HepG2 (cell line): ENCODE measurements at regions not wholly inside any gene's neighbourhood (a gene's known extent, or its start where the extent isn't known, plus 50 kb on each side); places are given as distances from the start of the nearest gene placed in this dataset.

Experiments
- ATAC-seq: fragments of 200-7000 bp; cut with Tn5 transposase; 3 replicates; pipeline ENCODE4 v1.9.1; 2020; ENCODE audit warnings: mild to moderate bottlenecking, moderate library complexity
- BruUV-seq: library from RNA; stranded (reverse); fragments of 400-500 nt; replicated peaks from 2 replicates; lab custom pipeline; 2021; lab: Mats Ljungman, UMichigan
- CTCF ChIA-PET: fragments of 300-600 bp; formaldehyde crosslinking; extraction: SDS; loops from one replicate; lab custom pipeline; 2021; ENCODE audit warnings: low total read pairs, inconsistent platforms, low intra/inter-chr PET ratio; lab: Yijun Ruan, JAX
- POLR2A ChIA-PET: fragments of 350-600 bp; sonication (Branson Sonifier 250); formaldehyde crosslinking; loops from one replicate; lab custom pipeline; 2020; ENCODE audit warnings: antibody characterized with exemption, inconsistent platforms; lab: Yijun Ruan, JAX
- DNase-seq: peaks from one replicate; pipeline ENCODE4 v3.0.0-alpha.2; 2015; ENCODE audit warnings: low spot score
- FAIRE-seq: peaks from 3 replicates; lab custom pipeline; 2011; peaks lifted over from hg19 to GRCh38; lab: Jason Lieb, UNC
- H2AFZ ChIP-seq: one replicate; pipeline ENCODE4 v1.6.1; 2011; ENCODE audit warnings: low read length, inconsistent platforms
- H3K27ac ChIP-seq: fragments of 300-600 bp; 3 replicates; pipeline ENCODE4 v1.8.0; 2011; ENCODE audit warnings: mixed run types, mild to moderate bottlenecking, mixed read lengths, low read length, inconsistent platforms; ENCODE audit not compliant: insufficient read depth; ENCODE audit errors: extremely low read length
- H3K27me3 ChIP-seq, 2 experiments: fragments of 200-600 bp in 1 of 2; 2 replicates in 1 of 2; 3 replicates in 1 of 2; pipeline versions ENCODE4 v1.6.0 to v1.8.0; 2011; ENCODE audit warnings: low read length in 2 of 2, mild to moderate bottlenecking in 2 of 2, moderate library complexity in 2 of 2, inconsistent platforms in 1 of 2; ENCODE audit not compliant: insufficient read depth in 2 of 2, control insufficient read depth in 1 of 2
- H3K36me3 ChIP-seq, 2 experiments: fragments of 200-600 bp in 1 of 2; replicated peaks in 1 of 2; 2 replicates in 1 of 2; 3 replicates in 1 of 2; pipeline versions ENCODE4 v1.5.1 to v1.8.0; 2011; ENCODE audit warnings: low read length in 2 of 2, inconsistent platforms in 1 of 2; ENCODE audit not compliant: insufficient read depth in 2 of 2, control insufficient read depth in 1 of 2
- H3K4me1 ChIP-seq: 2 replicates; pipeline ENCODE4 v1.5.1; 2012; ENCODE audit warnings: low read length, inconsistent platforms; ENCODE audit not compliant: insufficient read depth
- H3K4me2 ChIP-seq: 2 replicates; pipeline ENCODE4 v1.6.0; 2011; ENCODE audit warnings: low read depth, low read length, inconsistent platforms
- H3K4me3 ChIP-seq, 3 experiments: fragments of 200-600 bp in 1 of 3; sonication (generic), shearing (Covaris generic) in 1 of 3; replicated peaks in 1 of 3; 2 replicates each; pipeline ENCODE4 v1.5.1; 2011 to 2016; ENCODE audit warnings: low read length in 3 of 3, inconsistent platforms in 2 of 3, low read depth in 2 of 3, mild to moderate bottlenecking in 2 of 3, control low read depth in 1 of 3, mixed read lengths in 1 of 3; ENCODE audit not compliant: insufficient read depth in 1 of 3
- H3K79me2 ChIP-seq: one replicate; pipeline ENCODE4 v1.6.1; 2011; ENCODE audit warnings: low read length, inconsistent platforms; ENCODE audit not compliant: insufficient read depth
- H3K9ac ChIP-seq: 2 replicates; pipeline ENCODE4 v1.6.0; 2011; ENCODE audit warnings: mild to moderate bottlenecking, low read depth, low read length, inconsistent platforms; ENCODE audit not compliant: insufficient read depth
- H3K9me3 ChIP-seq: 2 replicates; pipeline ENCODE4 v1.5.1; 2012; ENCODE audit warnings: mild to moderate bottlenecking, low read length
- H4K20me1 ChIP-seq: 2 replicates; pipeline ENCODE4 v1.6.0; 2011; ENCODE audit warnings: inconsistent platforms, mild to moderate bottlenecking, low read length, moderate library complexity; ENCODE audit not compliant: insufficient read depth
- BCL6 ChIP-seq: IDR thresholded peaks from 2 replicates; pipeline ENCODE4 v1.6.1; 2016; ENCODE audit warnings: missing genetic modification reagents, missing compliant biosample characterization
- CCAR2 ChIP-seq: fragments of 200-400 bp; formaldehyde crosslinking; optimal IDR thresholded peaks from 2 replicates; pipeline ENCODE3; 2018; ENCODE audit warnings: low read depth, mild to moderate bottlenecking, low read length, moderate library complexity
- HBP1 ChIP-seq: IDR thresholded peaks from 2 replicates; pipeline ENCODE4 v1.6.1; 2016; ENCODE audit warnings: low read depth, control low read depth
- MED8 ChIP-seq: sonication (generic); formaldehyde crosslinking; IDR thresholded peaks from 2 replicates; pipeline ENCODE4 v1.8.1; 2023; ENCODE audit warnings: mild to moderate bottlenecking, missing genetic modification reagents; ENCODE audit not compliant: insufficient replicate concordance
- MYPOP ChIP-seq: sonication (generic); formaldehyde crosslinking; IDR thresholded peaks from 2 replicates; pipeline ENCODE4 v1.8.1; 2023; ENCODE audit warnings: mild to moderate bottlenecking, moderate library complexity, missing genetic modification reagents
- PAWR ChIP-seq: sonication (generic); formaldehyde crosslinking; IDR thresholded peaks from 2 replicates; pipeline ENCODE4 v1.4.0; 2020; ENCODE audit warnings: missing genetic modification reagents, mild to moderate bottlenecking, borderline replicate concordance
- POLR2G ChIP-seq: fragments of 200-400 bp; formaldehyde crosslinking; IDR thresholded peaks from 2 replicates; pipeline ENCODE4 v1.6.1; 2018; ENCODE audit warnings: mild to moderate bottlenecking, low read depth, low read length, moderate library complexity
- RARG ChIP-seq: sonication (generic); formaldehyde crosslinking; IDR thresholded peaks from 2 replicates; pipeline ENCODE4 v1.4.0; 2020; ENCODE audit warnings: low read depth, mild to moderate bottlenecking, missing genetic modification reagents
- ZNF160 ChIP-seq: sonication (generic); formaldehyde crosslinking; IDR thresholded peaks from 2 replicates; pipeline ENCODE4 v1.8.0; 2022; ENCODE audit warnings: mild to moderate bottlenecking, inconsistent platforms, missing genetic modification reagents
- ZNF3 ChIP-seq: IDR thresholded peaks from 2 replicates; pipeline ENCODE4 v1.7.0; 2017; ENCODE audit warnings: inconsistent platforms
- ZNF589 ChIP-seq: sonication (generic); formaldehyde crosslinking; conservative IDR thresholded peaks from 2 replicates; pipeline ENCODE4 v1.8.0; 2022; ENCODE audit warnings: mild to moderate bottlenecking, moderate library complexity, missing genetic modification reagents
- ZNF644 ChIP-seq: IDR thresholded peaks from 2 replicates; pipeline ENCODE4 v1.6.1; 2016; ENCODE audit warnings: low read depth
- WGBS: methylation state at CpG from one replicate; pipeline ENCODE4 v1.1.6; 2017; ENCODE audit warnings: low lambda C conversion rate; 5-methylcytosine and 5-hydroxymethylcytosine counted together
- in situ Hi-C: cut with HindIII; loops from 2 replicates; pipeline ENCODE4 v1.10.0; 2017; ENCODE audit warnings: low pct_unique_long_range_greater_than_20kb; ENCODE audit not compliant: extremely low pct_ligation_motif_present
- intact Hi-C: fragments of 100-400 bp; cut with micrococcal nuclease; formaldehyde crosslinking; loops from one replicate; pipeline ENCODE4 v1.10.0; 2022; ENCODE audit not compliant: unreplicated experiment
- TF ChIP-seq, protein P1 (sequence below): sonication (generic); formaldehyde crosslinking; IDR thresholded peaks from 2 replicates; pipeline ENCODE4 v1.4.0; 2020; ENCODE audit warnings: missing genetic modification reagents, borderline replicate concordance

GRCh38 chr5:3654515-3654914, 58.9 kb downstream of the IRX1 start:
- FAIRE-seq (no peak), ATAC-seq (no peak), DNase-seq (no peak)
- ChIA-PET CTCF (no interaction called here), POLR2A (no interaction called here)
- in situ Hi-C loops, result no loop called here
- Histone ChIP-seq H3K9me3 (peaks cover 7% of the 10 kb centered on the region; the same call in 1 of the 2 replicates), H3K9ac (no peak overlapping the region), H3K4me1 (no peaks in the 10 kb centered on the region), H3K27me3 (no peaks in the 10 kb centered on the region), H2AFZ (no peak overlapping the region), H4K20me1 (no peaks in the 10 kb centered on the region), H3K4me3 (no peak overlapping the region), H3K27ac (no peak overlapping the region), H3K79me2 (no peaks in the 10 kb centered on the region), H3K4me2 (no peak overlapping the region), H3K36me3 (no peaks in the 10 kb centered on the region)
- BruUV-seq, result no TSS peak
- TF ChIP-seq RARG (CRISPR knock-in tag), result no peak
- TF ChIP-seq HBP1 (CRISPR knock-in tag), result no peak
- TF ChIP-seq PAWR (CRISPR knock-in tag), result no peak
- TF ChIP-seq ZNF160 (CRISPR knock-in tag), result no peak
- no peak for TF ChIP-seq BCL6 (CRISPR knock-in tag)
- TF ChIP-seq POLR2G, result no peak
- TF ChIP-seq MED8 (CRISPR knock-in tag), result no peak
- TF ChIP-seq CCAR2, result no peak
- 17% methylated on average over 1 of the region's 9 CpGs for WGBS
- intact Hi-C loops, result no loop called here

- FAIRE-seq, result no peak
- Histone ChIP-seq H3K27ac (no peak overlapping the region), H2AFZ (no peak overlapping the region), H3K36me3 (no peaks in the 10 kb centered on the region), H3K9me3 (peaks cover 7% of the 10 kb centered on the region; the same call in 1 of the 2 replicates), H4K20me1 (no peaks in the 10 kb centered on the region), H3K4me3 (no peak overlapping the region), H3K4me2 (no peak overlapping the region), H3K4me1 (no peaks in the 10 kb centered on the region), H3K79me2 (no peaks in the 10 kb centered on the region), H3K27me3 (no peaks in the 10 kb centered on the region), H3K9ac (no peak overlapping the region)
- in situ Hi-C loops, result no loop called here
- POLR2A ChIA-PET, result no interaction called here
- CTCF ChIA-PET, result no interaction called here
- ATAC-seq, result no peak
- no TSS peak for BruUV-seq
- DNase-seq, result no peak
- intact Hi-C loops, result no loop called here
- WGBS, result 3% methylated on average over 2 of the region's 7 CpGs
- TF ChIP-seq ZNF589 (CRISPR knock-in tag) (no peak), MYPOP (CRISPR knock-in tag) (no peak), ZNF3 (no peak), ZNF644 (no peak)
- TF ChIP-seq, protein P1, sequence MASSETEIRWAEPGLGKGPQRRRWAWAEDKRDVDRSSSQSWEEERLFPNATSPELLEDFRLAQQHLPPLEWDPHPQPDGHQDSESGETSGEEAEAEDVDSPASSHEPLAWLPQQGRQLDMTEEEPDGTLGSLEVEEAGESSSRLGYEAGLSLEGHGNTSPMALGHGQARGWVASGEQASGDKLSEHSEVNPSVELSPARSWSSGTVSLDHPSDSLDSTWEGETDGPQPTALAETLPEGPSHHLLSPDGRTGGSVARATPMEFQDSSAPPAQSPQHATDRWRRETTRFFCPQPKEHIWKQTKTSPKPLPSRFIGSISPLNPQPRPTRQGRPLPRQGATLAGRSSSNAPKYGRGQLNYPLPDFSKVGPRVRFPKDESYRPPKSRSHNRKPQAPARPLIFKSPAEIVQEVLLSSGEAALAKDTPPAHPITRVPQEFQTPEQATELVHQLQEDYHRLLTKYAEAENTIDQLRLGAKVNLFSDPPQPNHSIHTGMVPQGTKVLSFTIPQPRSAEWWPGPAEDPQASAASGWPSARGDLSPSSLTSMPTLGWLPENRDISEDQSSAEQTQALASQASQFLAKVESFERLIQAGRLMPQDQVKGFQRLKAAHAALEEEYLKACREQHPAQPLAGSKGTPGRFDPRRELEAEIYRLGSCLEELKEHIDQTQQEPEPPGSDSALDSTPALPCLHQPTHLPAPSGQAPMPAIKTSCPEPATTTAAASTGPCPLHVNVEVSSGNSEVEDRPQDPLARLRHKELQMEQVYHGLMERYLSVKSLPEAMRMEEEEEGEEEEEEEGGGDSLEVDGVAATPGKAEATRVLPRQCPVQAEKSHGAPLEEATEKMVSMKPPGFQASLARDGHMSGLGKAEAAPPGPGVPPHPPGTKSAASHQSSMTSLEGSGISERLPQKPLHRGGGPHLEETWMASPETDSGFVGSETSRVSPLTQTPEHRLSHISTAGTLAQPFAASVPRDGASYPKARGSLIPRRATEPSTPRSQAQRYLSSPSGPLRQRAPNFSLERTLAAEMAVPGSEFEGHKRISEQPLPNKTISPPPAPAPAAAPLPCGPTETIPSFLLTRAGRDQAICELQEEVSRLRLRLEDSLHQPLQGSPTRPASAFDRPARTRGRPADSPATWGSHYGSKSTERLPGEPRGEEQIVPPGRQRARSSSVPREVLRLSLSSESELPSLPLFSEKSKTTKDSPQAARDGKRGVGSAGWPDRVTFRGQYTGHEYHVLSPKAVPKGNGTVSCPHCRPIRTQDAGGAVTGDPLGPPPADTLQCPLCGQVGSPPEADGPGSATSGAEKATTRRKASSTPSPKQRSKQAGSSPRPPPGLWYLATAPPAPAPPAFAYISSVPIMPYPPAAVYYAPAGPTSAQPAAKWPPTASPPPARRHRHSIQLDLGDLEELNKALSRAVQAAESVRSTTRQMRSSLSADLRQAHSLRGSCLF (CRISPR knock-in tag), result no peak
Measured at GRCh38 chr5:3656803-3657202, 61.2 kb downstream of the IRX1 start.
